Right lobe of liver (tissue), 6 donors: ENCODE measurements at regions not wholly inside any gene's neighbourhood (a gene's known extent, or its start where the extent isn't known, plus 50 kb on each side); places are given as distances from the start of the nearest gene placed in this dataset.

Experiments used
- ATAC-seq, 4 donors: fragments of 200-7000 bp; cut with Tn5 transposase; one replicate each; pipeline ENCODE4 v1.9.1; 2020; ENCODE audit warnings: mild to moderate bottlenecking in 4 of 4, moderate library complexity in 4 of 4
- DNase-seq, 3 donors: peaks; one replicate each; pipeline ENCODE4 v3.0.0-alpha.2; 2020
- H3K27ac ChIP-seq, 3 donors: fragments of 200-600 bp; one replicate each; pipeline ENCODE4 v1.8.0; 2022
- H3K27me3 ChIP-seq, 2 donors: fragments of 200-600 bp; one replicate each; pipeline ENCODE4 v1.8.0; 2022
- H3K36me3 ChIP-seq, 4 donors: fragments of 200-600 bp; sonication (generic) in 1 of 4; one replicate each; pipeline versions ENCODE4 v1.5.1 to v1.8.0; 2017 to 2022; ENCODE audit warnings: control low read depth in 1 of 4
- H3K4me1 ChIP-seq, 4 donors: fragments of 200-600 bp; sonication (generic) in 1 of 4; one replicate each; pipeline versions ENCODE4 v1.5.1 to v1.8.0; 2017 to 2022; ENCODE audit warnings: control low read depth in 1 of 4
- H3K4me3 ChIP-seq, 3 donors: fragments of 200-600 bp; one replicate each; pipeline ENCODE4 v1.8.0; 2022
- H3K9me3 ChIP-seq, 4 donors: fragments of 200-600 bp; sonication (generic) in 1 of 4; one replicate each; pipeline versions ENCODE4 v1.5.1 to v1.8.0; 2017 to 2022; ENCODE audit warnings: control low read depth in 1 of 4
- CTCF ChIP-seq, 4 donors: fragments of 200-600 bp in 3 of 4; fragments of 450-650 bp in 1 of 4; IDR thresholded peaks; one replicate each; pipeline versions ENCODE4 v1.5.1 to v1.8.0; 2016 to 2022; ENCODE audit warnings: antibody characterized with exemption in 4 of 4, mild to moderate bottlenecking in 2 of 4
- POLR2A ChIP-seq: fragments of 450-650 bp; IDR thresholded peaks from one replicate; pipeline ENCODE4 v1.6.1; 2017; ENCODE audit warnings: antibody characterized with exemption, mild to moderate bottlenecking
- WGBS: methylation state at CpG from one replicate; pipeline ENCODE4 v1.1.6; 2018; ENCODE audit warnings: low coverage, low lambda C conversion rate; ENCODE audit not compliant: insufficient coverage; ENCODE audit errors: missing lambda C conversion rate; 5-methylcytosine and 5-hydroxymethylcytosine counted together
- intact Hi-C, 2 donors: fragments of 100-400 bp; cut with DNase I; formaldehyde crosslinking; loops; one replicate each; pipeline versions ENCODE4 v1.11.2 to v1.14.1; 2022
- donor health status: DM: no; HTN: yes; CAD: no.
- donor health status: DM: no; HTN: no; CAD: no.
- donor health status: DM: no; HTN: no; CAD: no.
- donor health status: DM: no; HTN: yes; CAD: no.
- donor health status: DM: no; HTN: yes; CAD: no.

GRCh38 chr4:161002386-161002785, 1161.4 kb downstream of the FSTL5 start:
- intact Hi-C loops: no loop called here
- no peak overlapping the region for H3K27ac ChIP-seq
- no CpG with 5 or more reads among the region's 8 CpGs for WGBS
- TF ChIP-seq CTCF (IDR thresholded peaks at IDR 0.05): no peak
- no peak for TF ChIP-seq POLR2A
- DNase-seq (no peak), ATAC-seq (no peak)
- H3K36me3 ChIP-seq: no peaks in the 10 kb centered on the region
- no peaks in the 10 kb centered on the region for H3K9me3 ChIP-seq
- no peak overlapping the region for H3K4me3 ChIP-seq
- H3K27me3 ChIP-seq: no peaks in the 10 kb centered on the region
- H3K4me1 ChIP-seq: no peaks in the 10 kb centered on the region

GRCh38 chr4:161003418-161004057, 1160.3 kb downstream of the FSTL5 start:
- Histone ChIP-seq H3K9me3 (no peaks in the 10 kb centered on the region), H3K4me3 (no peak overlapping the region), H3K4me1 (no peaks in the 10 kb centered on the region), H3K36me3 (no peaks in the 10 kb centered on the region), H3K27ac (no peak overlapping the region), H3K27me3 (no peaks in the 10 kb centered on the region)
- intact Hi-C loops: no loop called here
- ATAC-seq (peak in 1 of 4 donors; percentile 12), DNase-seq (no peak)
- 58% methylated on average over 6 of the region's 16 CpGs for WGBS
- TF ChIP-seq CTCF (IDR thresholded peaks at IDR 0.05): no peak
- TF ChIP-seq POLR2A: no peak

DNA sequence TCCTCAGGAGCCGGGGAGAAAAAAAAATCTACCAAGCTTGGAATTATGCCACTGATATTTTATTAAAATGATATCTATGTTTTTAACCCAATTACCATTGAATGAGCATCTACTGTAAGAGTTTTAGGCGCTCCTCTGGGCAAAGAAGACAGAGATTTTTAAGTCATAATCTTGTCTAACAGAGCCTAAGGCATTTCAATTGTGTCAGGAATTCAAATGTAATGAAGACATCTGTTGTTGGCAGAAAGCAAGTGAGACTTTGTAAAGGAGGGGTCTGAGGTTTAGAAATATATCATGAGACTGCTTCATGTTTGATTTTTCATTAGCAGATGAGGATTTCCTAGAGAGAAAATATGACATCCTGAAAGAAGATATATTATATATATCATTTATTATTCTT, 1158.1 kb downstream of the FSTL5 start:
- Histone ChIP-seq H3K9me3 (no peaks in the 10 kb centered on the region), H3K27ac (no peak overlapping the region), H3K4me3 (no peak overlapping the region), H3K36me3 (no peaks in the 10 kb centered on the region), H3K4me1 (no peaks in the 10 kb centered on the region), H3K27me3 (no peaks in the 10 kb centered on the region)
- intact Hi-C loops: no loop called here
- ATAC-seq: no peak
- TF ChIP-seq POLR2A (no peak), CTCF (IDR thresholded peaks at IDR 0.05) (no peak)
- WGBS: 42% methylated on average over 2 of the region's 2 CpGs
- DNase-seq: no peak

DNA sequence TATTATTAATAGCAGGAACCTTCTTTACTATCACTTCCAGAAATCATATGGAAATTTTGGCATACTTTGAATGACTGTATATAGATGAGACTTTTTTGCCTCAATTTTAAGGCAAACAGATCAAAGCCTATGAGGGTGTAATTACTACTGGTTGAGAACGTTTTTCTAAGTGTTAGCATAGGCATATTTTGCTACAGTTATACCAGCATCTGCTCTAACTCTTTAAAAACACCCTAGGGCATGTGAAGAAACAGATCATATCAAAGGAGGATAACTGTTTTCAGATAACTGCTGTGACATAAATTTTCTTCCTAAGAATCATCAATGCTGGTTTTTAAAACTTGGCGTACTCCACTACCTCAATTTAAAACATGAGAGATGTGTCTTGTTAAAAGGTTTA, 1155.3 kb downstream of the FSTL5 start:
- H3K36me3 ChIP-seq: no peaks in the 10 kb centered on the region
- TF ChIP-seq POLR2A: no peak
- no peak for TF ChIP-seq CTCF (IDR thresholded peaks at IDR 0.05)
- H3K4me1 ChIP-seq: no peaks in the 10 kb centered on the region
- DNase-seq: no peak
- H3K4me3 ChIP-seq: no peak overlapping the region
- 43% methylated on average over 2 of the region's 2 CpGs for WGBS
- no peaks in the 10 kb centered on the region for H3K9me3 ChIP-seq
- no peaks in the 10 kb centered on the region for H3K27me3 ChIP-seq
- ATAC-seq: no peak
- intact Hi-C loops: no loop called here
- no peak overlapping the region for H3K27ac ChIP-seq

GRCh38 chr4:161010227-161010626, 1153.6 kb downstream of the FSTL5 start:
- H3K4me1 ChIP-seq: no peaks in the 10 kb centered on the region
- no peaks in the 10 kb centered on the region for H3K27me3 ChIP-seq
- H3K9me3 ChIP-seq: no peaks in the 10 kb centered on the region
- ATAC-seq: no peak
- no peaks in the 10 kb centered on the region for H3K36me3 ChIP-seq
- intact Hi-C loops: no loop called here
- no peak overlapping the region for H3K4me3 ChIP-seq
- 47% methylated on average over 2 of the region's 2 CpGs for WGBS
- no peak for DNase-seq
- TF ChIP-seq CTCF (IDR thresholded peaks at IDR 0.05) (no peak), POLR2A (no peak)
- no peak overlapping the region for H3K27ac ChIP-seq
